ENCODE measurements at regions not wholly inside any gene's neighbourhood (a gene's known extent, or its start where the extent isn't known, plus 50 kb on each side); places are given as distances from the start of the nearest gene placed in this dataset.

DNA sequence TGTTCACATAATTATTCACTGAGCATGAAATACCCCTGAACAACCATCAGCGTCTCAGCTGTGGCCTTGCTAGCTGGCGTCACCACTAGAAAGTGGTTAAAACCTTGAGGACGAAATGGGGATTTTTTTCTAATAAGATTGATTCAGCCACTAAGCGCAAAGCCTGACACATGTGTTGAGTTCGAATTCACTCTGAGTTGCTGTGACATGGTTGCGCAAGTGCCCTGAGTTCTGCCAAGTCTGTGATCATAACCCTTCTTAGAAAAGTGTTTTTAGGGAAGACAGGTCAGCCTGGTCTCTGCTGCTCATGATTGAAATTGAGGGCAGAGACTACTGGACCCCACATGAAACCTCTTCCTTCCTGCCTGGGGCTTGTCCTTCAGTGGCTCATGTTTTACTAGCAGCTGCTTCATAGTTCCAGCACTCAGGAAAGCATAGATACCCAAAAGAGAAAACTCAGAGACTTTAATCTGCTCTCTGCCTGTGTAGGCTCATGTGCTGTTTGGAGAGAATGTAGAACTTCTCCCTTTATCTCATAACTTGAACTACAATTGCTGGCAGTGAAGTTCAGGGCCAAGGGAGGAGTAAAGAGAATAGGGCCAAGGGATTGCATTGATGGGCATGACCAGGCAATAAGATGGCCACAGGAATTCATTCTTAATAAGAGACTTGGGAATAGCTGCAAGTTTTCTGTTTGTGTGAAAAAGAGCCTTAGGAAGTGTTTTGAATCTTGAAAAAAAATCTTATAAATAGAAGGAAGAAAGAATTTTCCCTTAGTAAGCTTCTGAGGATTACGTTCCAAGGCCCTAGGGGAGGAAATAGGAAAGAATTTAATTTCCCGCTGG lies 66.8 kb upstream of the CXCL14 start:
- ChIA-PET CTCF (no interaction called here), POLR2A (no interaction called here)
- no peak for TF ChIP-seq ELF4 (IDR thresholded peaks at IDR 0.05)
- no peak for TF ChIP-seq BHLHE40 (IDR thresholded peaks at IDR 0.05; ENCODE audit: borderline replicate concordance)
- TF ChIP-seq ZNF384 (IDR thresholded peaks at IDR 0.05): no peak
- TF ChIP-seq SP1 (IDR thresholded peaks at IDR 0.05): no peak
- TF ChIP-seq, protein P1, sequence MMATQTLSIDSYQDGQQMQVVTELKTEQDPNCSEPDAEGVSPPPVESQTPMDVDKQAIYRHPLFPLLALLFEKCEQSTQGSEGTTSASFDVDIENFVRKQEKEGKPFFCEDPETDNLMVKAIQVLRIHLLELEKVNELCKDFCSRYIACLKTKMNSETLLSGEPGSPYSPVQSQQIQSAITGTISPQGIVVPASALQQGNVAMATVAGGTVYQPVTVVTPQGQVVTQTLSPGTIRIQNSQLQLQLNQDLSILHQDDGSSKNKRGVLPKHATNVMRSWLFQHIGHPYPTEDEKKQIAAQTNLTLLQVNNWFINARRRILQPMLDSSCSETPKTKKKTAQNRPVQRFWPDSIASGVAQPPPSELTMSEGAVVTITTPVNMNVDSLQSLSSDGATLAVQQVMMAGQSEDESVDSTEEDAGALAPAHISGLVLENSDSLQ (IDR thresholded peaks at IDR 0.05): no peak
- TF ChIP-seq FOXA1 (IDR thresholded peaks at IDR 0.05): no peak
- no peak for TF ChIP-seq NFRKB (IDR thresholded peaks at IDR 0.05)
- no peak for TF ChIP-seq TARDBP (IDR thresholded peaks at IDR 0.05)
- TF ChIP-seq FOXK2 (IDR thresholded peaks at IDR 0.05): no peak
- DNase-seq (ENCODE audit: extremely low spot score): no peak

GRCh38 chr5:135644816-135645215 lies 66.0 kb upstream of the CXCL14 start:
- ChIA-PET POLR2A (no interaction called here), CTCF (no interaction called here)
- TF ChIP-seq BHLHE40 (IDR thresholded peaks at IDR 0.05; ENCODE audit: borderline replicate concordance): no peak
- TF ChIP-seq FOXK2 (IDR thresholded peaks at IDR 0.05): no peak
- no peak for TF ChIP-seq SUZ12 (IDR thresholded peaks at IDR 0.05)
- no peak for DNase-seq (ENCODE audit: extremely low spot score)

DNA sequence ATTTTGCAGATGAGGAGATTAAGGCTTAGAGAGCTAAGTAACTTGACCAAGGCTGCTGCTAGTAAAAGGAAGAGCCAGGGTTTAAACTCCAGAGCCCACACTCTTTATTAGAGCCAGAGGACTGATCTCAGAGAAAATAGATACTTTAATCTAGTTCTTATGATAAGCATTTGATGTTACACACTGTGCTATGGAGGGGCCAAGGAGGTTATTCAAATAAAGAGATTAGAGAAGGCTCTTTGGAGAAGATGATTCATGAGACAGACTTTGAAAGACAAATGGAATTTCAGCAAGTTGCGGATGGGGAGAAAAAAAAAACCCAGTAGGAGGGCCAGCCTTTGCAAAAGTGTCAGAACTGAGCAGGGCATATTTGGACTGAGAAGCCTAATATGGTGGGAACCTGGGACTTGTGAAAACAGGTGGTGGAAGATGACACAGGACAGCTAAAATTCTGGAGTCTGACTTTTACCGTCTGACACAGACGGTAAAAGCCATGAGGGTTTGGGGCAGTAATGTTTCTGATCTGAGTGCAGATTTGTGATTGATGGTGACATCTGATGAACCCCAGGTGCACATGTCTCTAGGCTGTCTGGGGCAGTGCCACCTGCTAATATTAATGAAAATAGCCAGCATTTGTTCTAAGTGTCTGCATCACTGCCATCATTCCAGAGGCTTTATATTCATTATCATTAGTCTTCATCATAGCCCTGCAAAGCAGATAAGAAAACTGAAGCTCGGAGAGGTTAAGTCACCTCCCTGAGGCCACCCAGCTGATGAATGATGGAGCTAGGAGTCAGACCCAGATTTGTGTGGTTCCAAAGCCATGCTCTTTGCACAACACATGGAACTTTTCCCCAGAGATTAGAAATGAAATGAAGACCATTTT lies 65.3 kb upstream of the CXCL14 start:
- TF ChIP-seq TARDBP (IDR thresholded peaks at IDR 0.05) (no peak), L3MBTL2 (conservative IDR thresholded peaks at IDR 0.05) (no peak), SUZ12 (IDR thresholded peaks at IDR 0.05) (no peak), ELF4 (IDR thresholded peaks at IDR 0.05) (no peak), BHLHE40 (IDR thresholded peaks at IDR 0.05; ENCODE audit: borderline replicate concordance) (no peak), LEF1 (IDR thresholded peaks at IDR 0.05; ENCODE audit: borderline replicate concordance) (no peak), HDGF (IDR thresholded peaks at IDR 0.05; ENCODE audit: borderline replicate concordance) (no peak), ARNT (IDR thresholded peaks at IDR 0.05) (no peak), FOXM1 (IDR thresholded peaks at IDR 0.05; ENCODE audit: borderline replicate concordance) (no peak), NFRKB (IDR thresholded peaks at IDR 0.05) (no peak), FOXK2 (IDR thresholded peaks at IDR 0.05) (no peak)
- TF ChIP-seq, protein P1 (IDR thresholded peaks at IDR 0.05): no peak

GRCh38 chr5:135642934-135643333 lies 64.1 kb upstream of the CXCL14 start:
- TF ChIP-seq ZNF384 (IDR thresholded peaks at IDR 0.05) (no peak), TARDBP (IDR thresholded peaks at IDR 0.05) (no peak)
- POLR2A ChIA-PET: no interaction called here
- CTCF ChIA-PET: interaction anchor here (1.3 kb wide), 1 partner anchor 77 kb away, joined by 6 read pairs; no protein-coding TSS in a partner anchor
- no peak for DNase-seq (ENCODE audit: extremely low spot score)

More for the DNA sequence above, 65.3 kb upstream of the CXCL14 start:
- CTCF ChIA-PET: no interaction called here
- DNase-seq (ENCODE audit: extremely low spot score): no peak
- POLR2A ChIA-PET: no interaction called here

DNA sequence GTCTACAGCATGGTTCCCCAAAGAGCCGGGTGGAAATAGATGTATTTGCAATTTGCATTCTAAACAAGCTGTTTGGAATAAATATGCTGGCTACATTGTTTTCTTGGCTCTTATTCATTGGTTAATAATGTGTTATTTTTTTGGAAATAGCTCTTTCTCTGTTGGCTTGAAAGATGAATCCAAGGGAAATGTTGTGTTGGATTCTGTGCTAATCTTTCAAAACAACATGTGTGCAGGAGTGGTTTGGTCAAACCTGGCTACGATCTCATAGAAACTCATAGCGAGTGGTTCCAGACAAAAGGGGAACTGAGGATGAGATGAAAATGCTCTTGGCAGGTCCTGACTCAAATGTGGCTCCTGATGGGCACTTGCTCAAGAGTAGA lies 63.7 kb upstream of the CXCL14 start:
- DNase-seq (ENCODE audit: extremely low spot score): no peak
- ChIA-PET POLR2A (no interaction called here), CTCF (interaction anchor here (1.3 kb wide), 1 partner anchor 76 kb away, joined by 6 read pairs; no protein-coding TSS in a partner anchor)
- TF ChIP-seq ZNF384 (IDR thresholded peaks at IDR 0.05): no peak
- no peak for TF ChIP-seq HDGF (IDR thresholded peaks at IDR 0.05; ENCODE audit: borderline replicate concordance)
- no peak for TF ChIP-seq TARDBP (IDR thresholded peaks at IDR 0.05)
- no peak for TF ChIP-seq FOXK2 (IDR thresholded peaks at IDR 0.05)
- no peak for TF ChIP-seq SUZ12 (IDR thresholded peaks at IDR 0.05)
- no peak for TF ChIP-seq FOXA1 (IDR thresholded peaks at IDR 0.05)
- no peak for TF ChIP-seq ELF4 (IDR thresholded peaks at IDR 0.05)
- TF ChIP-seq, protein P1 (IDR thresholded peaks at IDR 0.05): no peak
- TF ChIP-seq ARNT (IDR thresholded peaks at IDR 0.05): no peak
- no peak for TF ChIP-seq FOXM1 (IDR thresholded peaks at IDR 0.05; ENCODE audit: borderline replicate concordance)
- TF ChIP-seq BHLHE40 (IDR thresholded peaks at IDR 0.05; ENCODE audit: borderline replicate concordance): no peak
- no peak for TF ChIP-seq L3MBTL2 (conservative IDR thresholded peaks at IDR 0.05)
- no peak for TF ChIP-seq LEF1 (IDR thresholded peaks at IDR 0.05; ENCODE audit: borderline replicate concordance)

DNA sequence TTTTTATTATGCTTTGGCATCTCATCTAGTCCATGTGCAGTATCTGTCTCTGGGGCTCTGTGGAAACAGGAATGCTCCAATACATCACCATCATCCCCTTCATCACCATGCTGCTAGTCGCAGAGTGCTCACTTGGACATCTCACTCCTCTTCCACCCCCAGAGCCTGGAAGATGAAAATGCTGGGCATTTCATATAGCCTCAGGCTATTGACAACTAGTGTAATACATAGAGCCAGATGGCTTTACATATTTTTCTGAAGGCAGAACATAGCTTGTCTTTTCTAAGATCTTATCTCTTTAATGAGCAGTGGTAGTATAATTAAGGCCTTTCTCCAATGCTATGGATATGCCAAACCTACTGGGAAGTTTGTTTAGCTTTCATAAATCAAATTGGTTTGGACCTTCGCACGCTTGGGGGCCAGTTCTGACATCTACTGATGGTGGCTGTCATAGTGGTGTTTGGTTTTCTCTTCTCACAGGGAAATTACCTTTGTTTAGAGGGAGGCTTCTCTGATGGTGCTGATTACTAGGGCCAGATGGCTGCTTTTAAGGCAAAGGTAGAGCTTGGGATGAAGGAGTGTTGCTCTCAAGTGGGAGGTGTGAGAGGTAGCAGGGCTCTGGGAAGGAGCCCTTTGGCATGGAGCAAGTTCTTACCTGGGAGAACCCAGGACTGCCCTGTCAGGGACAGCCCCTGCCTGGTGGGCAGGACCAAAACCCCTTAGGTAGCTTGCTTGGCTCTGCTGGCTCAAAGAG lies 63.1 kb upstream of the CXCL14 start:
- ChIA-PET CTCF (interaction anchor here (1.3 kb wide), 1 partner anchor 76 kb away, joined by 6 read pairs; no protein-coding TSS in a partner anchor), POLR2A (no interaction called here)
- DNase-seq (ENCODE audit: extremely low spot score): no peak
- TF ChIP-seq FOXM1 (IDR thresholded peaks at IDR 0.05; ENCODE audit: borderline replicate concordance): no peak
- TF ChIP-seq LEF1 (IDR thresholded peaks at IDR 0.05; ENCODE audit: borderline replicate concordance): no peak
- no peak for TF ChIP-seq NFRKB (IDR thresholded peaks at IDR 0.05)
- TF ChIP-seq L3MBTL2 (conservative IDR thresholded peaks at IDR 0.05): no peak
- no peak for TF ChIP-seq ZNF384 (IDR thresholded peaks at IDR 0.05)
- no peak for TF ChIP-seq FOXA1 (IDR thresholded peaks at IDR 0.05)
- no peak for TF ChIP-seq ELF4 (IDR thresholded peaks at IDR 0.05)
- no peak for TF ChIP-seq FOXK2 (IDR thresholded peaks at IDR 0.05)
- no peak for TF ChIP-seq HDGF (IDR thresholded peaks at IDR 0.05; ENCODE audit: borderline replicate concordance)
- no peak for TF ChIP-seq BHLHE40 (IDR thresholded peaks at IDR 0.05; ENCODE audit: borderline replicate concordance)
- no peak for TF ChIP-seq TARDBP (IDR thresholded peaks at IDR 0.05)
- no peak for TF ChIP-seq SP1 (IDR thresholded peaks at IDR 0.05)
- TF ChIP-seq SUZ12 (IDR thresholded peaks at IDR 0.05): no peak
- TF ChIP-seq CTBP1 (IDR thresholded peaks at IDR 0.05; ENCODE audit: borderline replicate concordance): no peak
- TF ChIP-seq ARNT (IDR thresholded peaks at IDR 0.05): no peak
- TF ChIP-seq, protein P1 (IDR thresholded peaks at IDR 0.05): no peak

All from HEK293T (cell line).